ENCODE measurements at regions not wholly inside any gene's neighbourhood (a gene's known extent, or its start where the extent isn't known, plus 50 kb on each side); places are given as distances from the start of the nearest gene placed in this dataset.

- DNase-seq (ENCODE audit: extremely low read depth, low read depth, low spot score), result no peak
Observed at GRCh38 chr1:38558500-38559445, 300.8 kb downstream of the RRAGC start.

GRCh38 chr1:38558055-38558454 is 301.5 kb downstream of the RRAGC start:
- DNase-seq (ENCODE audit: extremely low read depth, low read depth, low spot score), result no peak

- no peak for DNase-seq (ENCODE audit: extremely low read depth, low read depth, low spot score)
Observed at GRCh38 chr1:38555594-38555993, 304.0 kb downstream of the RRAGC start.

GRCh38 chr1:38555130-38555529 is 304.4 kb downstream of the RRAGC start:
- no peak for DNase-seq (ENCODE audit: extremely low read depth, low read depth, low spot score)

GRCh38 chr1:38551318-38552307 is 308.0 kb downstream of the RRAGC start:
- DNase-seq (ENCODE audit: extremely low read depth, low read depth, low spot score), result no peak

GRCh38 chr1:38549191-38549590 is 310.4 kb downstream of the RRAGC start:
- no peak for DNase-seq (ENCODE audit: extremely low read depth, low read depth, low spot score)

GRCh38 chr1:38547321-38547720 is 312.3 kb downstream of the RRAGC start:
- no peak for DNase-seq (ENCODE audit: extremely low read depth, low read depth, low spot score)

GRCh38 chr1:38546636-38547035 is 312.9 kb downstream of the RRAGC start:
- DNase-seq (ENCODE audit: extremely low read depth, low read depth, low spot score), result no peak

GRCh38 chr1:38541223-38541622 is 318.3 kb downstream of the RRAGC start:
- DNase-seq (ENCODE audit: extremely low read depth, low read depth, low spot score), result no peak

- DNase-seq (ENCODE audit: extremely low read depth, low read depth, low spot score), result no peak
Observed at GRCh38 chr1:38539931-38540330, 319.6 kb downstream of the RRAGC start.

- no peak for DNase-seq (ENCODE audit: extremely low read depth, low read depth, low spot score)
Observed at GRCh38 chr1:38538834-38539233, 320.7 kb downstream of the RRAGC start.

GRCh38 chr1:38536089-38536488 is 323.5 kb downstream of the RRAGC start:
- DNase-seq (ENCODE audit: extremely low read depth, low read depth, low spot score), result no peak

GRCh38 chr1:38534473-38534823 is 325.1 kb downstream of the RRAGC start:
- no peak for DNase-seq (ENCODE audit: extremely low read depth, low read depth, low spot score)

- DNase-seq (ENCODE audit: extremely low read depth, low read depth, low spot score), result no peak
Observed at GRCh38 chr1:38533772-38534472, 325.6 kb downstream of the RRAGC start.

- no peak for DNase-seq (ENCODE audit: extremely low read depth, low read depth, low spot score)
Observed at GRCh38 chr1:38530957-38531356, 328.6 kb downstream of the RRAGC start.

- DNase-seq (ENCODE audit: extremely low read depth, low read depth, low spot score), result no peak
Observed at GRCh38 chr1:38529946-38530345, 329.6 kb downstream of the RRAGC start.

- no peak for DNase-seq (ENCODE audit: extremely low read depth, low read depth, low spot score)
Observed at GRCh38 chr1:38529391-38529790, 330.2 kb downstream of the RRAGC start.

- DNase-seq (ENCODE audit: extremely low read depth, low read depth, low spot score), result no peak
Observed at GRCh38 chr1:38528623-38529022, 330.9 kb downstream of the RRAGC start.

GRCh38 chr1:38527373-38527966 is 332.1 kb downstream of the RRAGC start:
- DNase-seq (ENCODE audit: extremely low read depth, low read depth, low spot score), result no peak

GRCh38 chr1:38526046-38526445 is 333.5 kb downstream of the RRAGC start:
- no peak for DNase-seq (ENCODE audit: extremely low read depth, low read depth, low spot score)
